Right lobe of liver (tissue), 4 donors: ENCODE measurements at regions not wholly inside any gene's neighbourhood (a gene's known extent, or its start where the extent isn't known, plus 50 kb on each side); places are given as distances from the start of the nearest gene placed in this dataset.

Experiments
- CTCF ChIP-seq, 4 donors: fragments of 200-600 bp in 3 of 4; fragments of 450-650 bp in 1 of 4; IDR thresholded peaks; one replicate each; pipeline versions ENCODE4 v1.5.1 to v1.8.0; 2016 to 2022; ENCODE audit warnings: antibody characterized with exemption in 4 of 4, mild to moderate bottlenecking in 2 of 4
- POLR2A ChIP-seq: fragments of 450-650 bp; IDR thresholded peaks from one replicate; pipeline ENCODE4 v1.6.1; 2017; ENCODE audit warnings: antibody characterized with exemption, mild to moderate bottlenecking
- donor health status: DM: no; HTN: no; CAD: no.
- donor health status: DM: no; HTN: no; CAD: no.
- donor health status: DM: no; HTN: yes; CAD: no.

- TF ChIP-seq CTCF (IDR thresholded peaks at IDR 0.05) (no peak), POLR2A (no peak)
Measured at GRCh38 chr4:145381163-145381562, 100.5 kb upstream of the SMAD1 start.
